HG03432 (cell line): ENCODE measurements at regions not wholly inside any gene's neighbourhood (a gene's known extent, or its start where the extent isn't known, plus 50 kb on each side); places are given as distances from the start of the nearest gene placed in this dataset.

Source experiments
- ATAC-seq: cut with Tn5 transposase; IDR thresholded peaks from one replicate; pipeline ENCODE4 v1.9.1; 2021; ENCODE audit warnings: mild to moderate bottlenecking, moderate library complexity; ENCODE audit not compliant: unreplicated experiment

- no peak for ATAC-seq
Measured at GRCh38 chr13:33372251-33372919, 86.8 kb upstream of the STARD13 start.

- no peak for ATAC-seq
Measured at GRCh38 chr13:33373624-33374023, 88.1 kb upstream of the STARD13 start.

- ATAC-seq = no peak
Measured at GRCh38 chr13:33375421-33375820, 89.9 kb upstream of the STARD13 start.

- ATAC-seq = no peak
Measured at GRCh38 chr13:33376212-33376611, 90.7 kb upstream of the STARD13 start.

GRCh38 chr13:33377411-33377810, 91.9 kb upstream of the STARD13 start:
- ATAC-seq = no peak

GRCh38 chr13:33377825-33378224, 92.3 kb upstream of the STARD13 start:
- no peak for ATAC-seq

GRCh38 chr13:33379608-33380007, 94.1 kb upstream of the STARD13 start:
- no peak for ATAC-seq

- no peak for ATAC-seq
Measured at GRCh38 chr13:33380487-33381079, 95.0 kb upstream of the STARD13 start.

- no peak for ATAC-seq
Measured at GRCh38 chr13:33381180-33381579, 95.6 kb upstream of the STARD13 start.

GRCh38 chr13:33381906-33382305, 96.4 kb upstream of the STARD13 start:
- ATAC-seq = no peak

- no peak for ATAC-seq
Measured at GRCh38 chr13:33383724-33384577, 98.4 kb upstream of the STARD13 start.

- ATAC-seq = no peak
Measured at GRCh38 chr13:33388286-33388998, 102.9 kb upstream of the STARD13 start.

- no peak for ATAC-seq
Measured at GRCh38 chr13:33392794-33393405, 107.3 kb upstream of the STARD13 start.

- ATAC-seq = no peak
Measured at GRCh38 chr13:33394294-33394932, 108.9 kb upstream of the STARD13 start.

GRCh38 chr13:33401238-33401637, 115.7 kb upstream of the STARD13 start:
- no peak for ATAC-seq

GRCh38 chr13:33402975-33403374, 117.4 kb upstream of the STARD13 start:
- ATAC-seq = no peak

GRCh38 chr13:33403807-33404362, 118.3 kb upstream of the STARD13 start:
- no peak for ATAC-seq

GRCh38 chr13:33405371-33405770, 119.8 kb upstream of the STARD13 start:
- no peak for ATAC-seq

- ATAC-seq = no peak
Measured at GRCh38 chr13:33409673-33410510, 124.3 kb upstream of the STARD13 start.
